Kidney (tissue), 13 donors: ENCODE measurements at regions not wholly inside any gene's neighbourhood (a gene's known extent, or its start where the extent isn't known, plus 50 kb on each side); places are given as distances from the start of the nearest gene placed in this dataset.

Source experiments
- DNase-seq, 5 donors: peaks; one replicate each; pipeline ENCODE4 v3.0.0-alpha.2; 2013 to 2020
- FAIRE-seq: peaks from 2 replicates; lab custom pipeline; 2012; peaks lifted over from hg19 to GRCh38; lab: Jason Lieb, UNC
- H3K27ac ChIP-seq, 2 donors: one replicate each; pipeline ENCODE4 v1.7.0; 2013; ENCODE audit warnings: low read depth in 2 of 2, low read length in 2 of 2, inconsistent platforms in 1 of 2
- H3K27me3 ChIP-seq: one replicate; pipeline ENCODE4 v1.7.1; 2013; ENCODE audit warnings: low read length, inconsistent platforms; ENCODE audit not compliant: control insufficient read depth, insufficient read depth
- H3K36me3 ChIP-seq, 3 donors: one replicate each; pipeline versions ENCODE4 v1.7.0 to v1.7.1; 2013; ENCODE audit warnings: low read length in 3 of 3, control low read depth in 1 of 3, inconsistent platforms in 1 of 3; ENCODE audit not compliant: insufficient read depth in 3 of 3, control insufficient read depth in 2 of 3
- H3K4me1 ChIP-seq, 3 donors: one replicate each; pipeline versions ENCODE4 v1.7.0 to v1.7.1; 2013; ENCODE audit warnings: low read length in 3 of 3, inconsistent platforms in 1 of 3, low read depth in 1 of 3; ENCODE audit not compliant: control insufficient read depth in 2 of 3, insufficient read depth in 2 of 3
- H3K4me3 ChIP-seq, 3 donors: one replicate each; pipeline versions ENCODE4 v1.7.0 to v1.8.1; 2013; ENCODE audit warnings: low read length in 3 of 3, control low read depth in 1 of 3, inconsistent platforms in 1 of 3
- H3K9ac ChIP-seq, 3 donors: one replicate each; pipeline versions ENCODE4 v1.7.0 to v1.7.1; 2013; ENCODE audit warnings: low read length in 3 of 3, control low read depth in 1 of 3, inconsistent platforms in 1 of 3
- H3K9me3 ChIP-seq, 3 donors: one replicate each; pipeline versions ENCODE4 v1.7.0 to v1.7.1; 2013; ENCODE audit warnings: low read length in 3 of 3, control low read depth in 1 of 3, inconsistent platforms in 1 of 3; ENCODE audit not compliant: control insufficient read depth in 2 of 3, insufficient read depth in 1 of 3
- CTCF ChIP-seq: IDR thresholded peaks from 3 replicates; pipeline ENCODE4 v1.5.1; 2012; ENCODE audit warnings: mild to moderate bottlenecking, moderate library complexity, borderline replicate concordance; ENCODE audit not compliant: insufficient read depth; ENCODE audit errors: extremely low read depth
- intact Hi-C: fragments of 100-400 bp; cut with DNase I; formaldehyde crosslinking; loops from one replicate; pipeline ENCODE4 v1.11.1; 2022
- donor health status: control.
- donor health status: control.
- donor health status: control.
- donor health status: control.
- donor health status: control.
- donor health status: DM: yes; HTN: yes; CAD: no.
- donor health status: Normal renal cell carcinoma (clear cell type).

- intact Hi-C loops = no loop called here
- Histone ChIP-seq H3K4me3 (no peak overlapping the region), H3K9me3 (no peaks in the 10 kb centered on the region), H3K27ac (no peak overlapping the region), H3K9ac (no peak overlapping the region), H3K36me3 (no peaks in the 10 kb centered on the region), H3K4me1 (peaks cover 0 to 12% (median 5%) of the 10 kb centered on the region in 3 donors), H3K27me3 (no peaks in the 10 kb centered on the region)
- FAIRE-seq = no peak
- no peak for DNase-seq
- no peak for TF ChIP-seq CTCF
Observed at GRCh38 chr2:43001055-43001378, 208.6 kb upstream of the HAAO start.

- Histone ChIP-seq H3K27me3 (no peaks in the 10 kb centered on the region), H3K9me3 (no peaks in the 10 kb centered on the region), H3K36me3 (no peaks in the 10 kb centered on the region), H3K4me1 (peaks cover 0 to 7% (median 0%) of the 10 kb centered on the region in 3 donors), H3K4me3 (no peak overlapping the region), H3K27ac (no peak overlapping the region), H3K9ac (no peak overlapping the region)
- intact Hi-C loops = no loop called here
- no peak for FAIRE-seq
- no peak for TF ChIP-seq CTCF
- peak in 1 of 5 donors; percentile 45 for DNase-seq
Observed at GRCh38 chr2:43000242-43001054, 208.1 kb upstream of the HAAO start.

- no peak for TF ChIP-seq CTCF
- peak in 1 of 5 donors; percentile 33 for DNase-seq
- Histone ChIP-seq H3K4me3 (no peak overlapping the region), H3K9me3 (no peaks in the 10 kb centered on the region), H3K27ac (no peak overlapping the region), H3K9ac (no peak overlapping the region), H3K36me3 (no peaks in the 10 kb centered on the region), H3K27me3 (no peaks in the 10 kb centered on the region), H3K4me1 (peaks cover 0 to 2% (median 0%) of the 10 kb centered on the region in 3 donors)
- intact Hi-C loops = no loop called here
- no peak for FAIRE-seq
Observed at GRCh38 chr2:42999856-43000241, 207.5 kb upstream of the HAAO start.

GRCh38 chr2:42999391-42999841 is 207.0 kb upstream of the HAAO start:
- DNase-seq (peak in 1 of 5 donors; percentile 36), FAIRE-seq (no peak)
- no peak overlapping the region for H3K9ac ChIP-seq
- no peak overlapping the region for H3K4me3 ChIP-seq
- H3K9me3 ChIP-seq = no peaks in the 10 kb centered on the region
- no peak for TF ChIP-seq CTCF
- H3K36me3 ChIP-seq = no peaks in the 10 kb centered on the region
- H3K27me3 ChIP-seq = no peaks in the 10 kb centered on the region
- no peaks in the 10 kb centered on the region for H3K4me1 ChIP-seq
- H3K27ac ChIP-seq = no peak overlapping the region
- intact Hi-C loops = no loop called here
